SK-N-SH (cell line): ENCODE measurements at regions not wholly inside any gene's neighbourhood (a gene's known extent, or its start where the extent isn't known, plus 50 kb on each side); places are given as distances from the start of the nearest gene placed in this dataset.

ENCODE experiments used
- CTCF ChIA-PET: fragments of 300-600, 350-600 bp; formaldehyde crosslinking; extraction: SDS; loops from one replicate; lab custom pipeline; 2021; lab: Yijun Ruan, JAX
- POLR2A ChIA-PET: fragments of 350-600 bp; sonication (Branson Sonifier 250); formaldehyde crosslinking; extraction: SDS; loops from one replicate; lab custom pipeline; 2020; ENCODE audit warnings: antibody characterized with exemption, inconsistent platforms; lab: Yijun Ruan, JAX
- DNase-seq: peaks from one replicate; pipeline ENCODE4 v3.0.0; 2012
- H2AFZ ChIP-seq: fragments of 200-600 bp; sonication (generic); 2 replicates; pipeline ENCODE4 v1.8.1; 2016; ENCODE audit warnings: antibody characterized with exemption, mild to moderate bottlenecking, low read depth
- H3F3A ChIP-seq: fragments of 200-600 bp; sonication (generic); replicated peaks from 2 replicates; pipeline ENCODE3; 2016; ENCODE audit warnings: antibody characterized with exemption, mild to moderate bottlenecking; ENCODE audit not compliant: insufficient read depth
- H3K27ac ChIP-seq, 2 experiments: fragments of 200-500 bp in 1 of 2; fragments of 200-600 bp in 1 of 2; sonication (Bioruptor generic) in 1 of 2; sonication (generic), shearing (Covaris generic) in 1 of 2; 2 replicates each; pipeline versions ENCODE4 v1.5.1 to v1.6.1; 2014 to 2016; ENCODE audit warnings: low read depth in 2 of 2, inconsistent platforms in 1 of 2, low read length in 1 of 2, mild to moderate bottlenecking in 1 of 2, mixed read lengths in 1 of 2
- H3K27me3 ChIP-seq: fragments of 200-600 bp; sonication (generic), shearing (Covaris generic); 2 replicates; pipeline ENCODE4 v1.6.1; 2016; ENCODE audit warnings: mixed run types; ENCODE audit not compliant: insufficient read depth
- H3K36me3 ChIP-seq, 2 experiments: fragments of 200-500 bp in 1 of 2; fragments of 200-600 bp in 1 of 2; sonication (Bioruptor generic) in 1 of 2; sonication (generic) in 1 of 2; replicated peaks in 1 of 2; 2 replicates each; pipeline versions ENCODE3 to v1.5.1; 2014 to 2016; ENCODE audit warnings: low read length in 1 of 2, mild to moderate bottlenecking in 1 of 2; ENCODE audit not compliant: insufficient read depth in 2 of 2, control insufficient read depth in 1 of 2
- H3K4me1 ChIP-seq, 2 experiments: fragments of 200-500 bp in 1 of 2; fragments of 200-600 bp in 1 of 2; sonication (Bioruptor generic) in 1 of 2; sonication (generic), shearing (Covaris generic) in 1 of 2; 2 replicates each; pipeline versions ENCODE4 v1.5.1 to v1.6.1; 2014 to 2016; ENCODE audit warnings: low read depth in 1 of 2, low read length in 1 of 2, mixed run types in 1 of 2; ENCODE audit not compliant: insufficient read depth in 2 of 2, control insufficient read depth in 1 of 2
- H3K4me2 ChIP-seq: fragments of 200-600 bp; sonication (generic), shearing (Covaris generic); 2 replicates; pipeline ENCODE4 v1.6.1; 2017; ENCODE audit warnings: mixed run types
- H3K4me3 ChIP-seq, 2 experiments: fragments of 200-500 bp in 1 of 2; fragments of 200-600 bp in 1 of 2; sonication (Bioruptor generic) in 1 of 2; sonication (generic), shearing (Covaris generic) in 1 of 2; 2 replicates each; pipeline versions ENCODE4 v1.5.1 to v1.8.1; 2014 to 2016; ENCODE audit warnings: low read depth in 2 of 2, inconsistent platforms in 1 of 2, low read length in 1 of 2, mild to moderate bottlenecking in 1 of 2, mixed read lengths in 1 of 2, moderate library complexity in 1 of 2
- H3K79me2 ChIP-seq: fragments of 200-600 bp; sonication (generic); 2 replicates; pipeline ENCODE4 v1.8.1; 2017; ENCODE audit warnings: mild to moderate bottlenecking; ENCODE audit not compliant: insufficient read depth
- H3K9ac ChIP-seq: fragments of 200-600 bp; sonication (generic); 2 replicates; pipeline ENCODE4 v1.6.1; 2017; ENCODE audit warnings: mixed run types
- H3K9me2 ChIP-seq: fragments of 200-600 bp; sonication (generic); 2 replicates; pipeline ENCODE4 v1.6.1; 2017; ENCODE audit warnings: mixed run types
- H3K9me3 ChIP-seq: fragments of 200-600 bp; sonication (generic); 2 replicates; pipeline ENCODE4 v1.6.1; 2017; ENCODE audit warnings: mixed run types, mild to moderate bottlenecking, moderate library complexity
- H4K20me1 ChIP-seq: fragments of 200-600 bp; sonication (generic); 2 replicates; pipeline ENCODE4 v1.6.1; 2017; ENCODE audit warnings: mild to moderate bottlenecking, mixed run types; ENCODE audit not compliant: insufficient read depth
- CHD2 ChIP-seq: fragments of 150-350 bp; IDR thresholded peaks from 2 replicates; pipeline ENCODE4 v1.6.1; 2018; ENCODE audit warnings: low read length; ENCODE audit not compliant: partially characterized antibody
- ELF1 ChIP-seq: IDR thresholded peaks from 2 replicates; pipeline ENCODE4 v1.4.0; 2012
- EZH2phosphoT487 ChIP-seq: fragments of 200-600 bp; sonication (generic); IDR thresholded peaks from 2 replicates; pipeline ENCODE4 v1.6.1; 2017; ENCODE audit warnings: low read depth, mixed run types, mild to moderate bottlenecking, antibody characterized with exemption, moderate library complexity, borderline replicate concordance
- FOXJ3 ChIP-seq: sonication (generic); formaldehyde crosslinking; IDR thresholded peaks from 2 replicates; pipeline ENCODE4 v1.5.1; 2020; ENCODE audit warnings: mild to moderate bottlenecking, missing genetic modification reagents
- FOXM1 ChIP-seq: IDR thresholded peaks from 2 replicates; pipeline ENCODE4 v1.4.0; 2012; ENCODE audit warnings: low read depth, mild to moderate bottlenecking
- GABPA ChIP-seq: IDR thresholded peaks from 2 replicates; pipeline ENCODE4 v1.4.0; 2012; ENCODE audit warnings: low read depth, mild to moderate bottlenecking
- JUND ChIP-seq: IDR thresholded peaks from 2 replicates; pipeline ENCODE4 v1.4.0; 2012
- RAD21 ChIP-seq: IDR thresholded peaks from 2 replicates; pipeline ENCODE4 v1.6.1; 2012; ENCODE audit warnings: mild to moderate bottlenecking, low read length
- RXRA ChIP-seq: IDR thresholded peaks from 2 replicates; pipeline ENCODE4 v1.4.0; 2012; ENCODE audit warnings: low read depth, mild to moderate bottlenecking, borderline replicate concordance
- SIN3A ChIP-seq: IDR thresholded peaks from 2 replicates; pipeline ENCODE4 v1.6.1; 2012; ENCODE audit warnings: low read depth, mild to moderate bottlenecking, low read length, moderate library complexity, borderline replicate concordance
- SMC3 ChIP-seq: IDR thresholded peaks from 2 replicates; pipeline ENCODE4 v1.6.1; 2012; ENCODE audit warnings: low read depth, low read length, improper control_type of control experiment
- TAF1 ChIP-seq: IDR thresholded peaks from 2 replicates; pipeline ENCODE4 v1.6.1; 2012; ENCODE audit warnings: low read depth, mild to moderate bottlenecking, low read length, moderate library complexity, borderline replicate concordance
- TCF12 ChIP-seq: IDR thresholded peaks from 2 replicates; pipeline ENCODE4 v1.4.0; 2012
- YY1 ChIP-seq: IDR thresholded peaks from 2 replicates; pipeline ENCODE4 v1.4.0; 2012; ENCODE audit warnings: low read depth, mild to moderate bottlenecking
- WGBS: methylation state at CpG from one replicate; pipeline ENCODE4 v1.1.6; 2017; ENCODE audit warnings: low lambda C conversion rate; 5-methylcytosine and 5-hydroxymethylcytosine counted together
- TF ChIP-seq, protein P1 (sequence below): fragments of 150-350 bp; IDR thresholded peaks from 2 replicates; pipeline ENCODE4 v1.6.1; 2017; ENCODE audit warnings: antibody characterized with exemption, low read length, low read depth, borderline replicate concordance
- TF ChIP-seq, protein P2 (sequence below): IDR thresholded peaks from 2 replicates; pipeline ENCODE4 v1.6.1; 2012; ENCODE audit warnings: mild to moderate bottlenecking, low read depth, low read length, moderate library complexity
- TF ChIP-seq, protein P3 (sequence below): fragments of 150-350 bp; IDR thresholded peaks from 2 replicates; pipeline ENCODE4 v1.6.1; 2016; ENCODE audit warnings: mild to moderate bottlenecking, low read depth, low read length

DNA sequence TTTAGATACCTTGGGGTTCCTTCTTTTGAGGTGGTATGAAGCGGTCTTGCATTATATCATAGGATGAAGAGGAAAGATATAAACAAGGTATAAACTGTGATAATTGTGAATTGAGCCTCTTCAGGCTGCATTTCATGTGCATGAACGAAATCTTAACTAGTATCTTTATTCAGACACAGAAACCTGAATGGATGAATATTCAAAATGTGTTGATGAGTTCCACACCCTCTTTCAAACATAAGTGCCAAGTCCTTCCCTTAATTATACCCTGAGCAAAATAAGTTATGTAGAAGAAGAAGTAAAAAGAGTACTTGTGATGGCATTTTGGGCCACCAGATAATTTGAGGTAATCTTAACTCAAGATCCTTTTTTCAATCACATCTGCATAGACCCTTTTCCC is 103.1 kb upstream of the CFAP20DC start:
- POLR2A ChIA-PET = no interaction called here
- Histone ChIP-seq H3K4me3 (no peak overlapping the region), H3K27ac (no peak overlapping the region), H3K27me3 (no peaks in the 10 kb centered on the region), H3K79me2 (no peaks in the 10 kb centered on the region), H3K36me3 (no peaks in the 10 kb centered on the region), H3K9ac (no peak overlapping the region), H3K9me3 (no peaks in the 10 kb centered on the region), H3K9me2 (no peaks in the 10 kb centered on the region), H3K4me2 (no peak overlapping the region), H4K20me1 (no peaks in the 10 kb centered on the region), H3K4me1 (peaks cover 0 to 2% of the 10 kb centered on the region in 2 experiments; a peak in 1 of 4 replicates), H2AFZ (no peak overlapping the region), H3F3A (no peaks in the 10 kb centered on the region)
- CTCF ChIA-PET = interaction anchor here (0.6 to 0.9 kb wide), 2 partner anchors 11 to 16 kb away, joined by 3 to 5 read pairs; no protein-coding TSS in a partner anchor
- no peak for DNase-seq
- TF ChIP-seq FOXJ3 = no peak
- no peak for TF ChIP-seq EZH2phosphoT487
- no peak for TF ChIP-seq RAD21
- no peak for TF ChIP-seq SMC3
- TF ChIP-seq, protein P1, sequence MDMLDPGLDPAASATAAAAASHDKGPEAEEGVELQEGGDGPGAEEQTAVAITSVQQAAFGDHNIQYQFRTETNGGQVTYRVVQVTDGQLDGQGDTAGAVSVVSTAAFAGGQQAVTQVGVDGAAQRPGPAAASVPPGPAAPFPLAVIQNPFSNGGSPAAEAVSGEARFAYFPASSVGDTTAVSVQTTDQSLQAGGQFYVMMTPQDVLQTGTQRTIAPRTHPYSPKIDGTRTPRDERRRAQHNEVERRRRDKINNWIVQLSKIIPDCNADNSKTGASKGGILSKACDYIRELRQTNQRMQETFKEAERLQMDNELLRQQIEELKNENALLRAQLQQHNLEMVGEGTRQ = no peak
- no peak for TF ChIP-seq GABPA
- TF ChIP-seq, protein P2, sequence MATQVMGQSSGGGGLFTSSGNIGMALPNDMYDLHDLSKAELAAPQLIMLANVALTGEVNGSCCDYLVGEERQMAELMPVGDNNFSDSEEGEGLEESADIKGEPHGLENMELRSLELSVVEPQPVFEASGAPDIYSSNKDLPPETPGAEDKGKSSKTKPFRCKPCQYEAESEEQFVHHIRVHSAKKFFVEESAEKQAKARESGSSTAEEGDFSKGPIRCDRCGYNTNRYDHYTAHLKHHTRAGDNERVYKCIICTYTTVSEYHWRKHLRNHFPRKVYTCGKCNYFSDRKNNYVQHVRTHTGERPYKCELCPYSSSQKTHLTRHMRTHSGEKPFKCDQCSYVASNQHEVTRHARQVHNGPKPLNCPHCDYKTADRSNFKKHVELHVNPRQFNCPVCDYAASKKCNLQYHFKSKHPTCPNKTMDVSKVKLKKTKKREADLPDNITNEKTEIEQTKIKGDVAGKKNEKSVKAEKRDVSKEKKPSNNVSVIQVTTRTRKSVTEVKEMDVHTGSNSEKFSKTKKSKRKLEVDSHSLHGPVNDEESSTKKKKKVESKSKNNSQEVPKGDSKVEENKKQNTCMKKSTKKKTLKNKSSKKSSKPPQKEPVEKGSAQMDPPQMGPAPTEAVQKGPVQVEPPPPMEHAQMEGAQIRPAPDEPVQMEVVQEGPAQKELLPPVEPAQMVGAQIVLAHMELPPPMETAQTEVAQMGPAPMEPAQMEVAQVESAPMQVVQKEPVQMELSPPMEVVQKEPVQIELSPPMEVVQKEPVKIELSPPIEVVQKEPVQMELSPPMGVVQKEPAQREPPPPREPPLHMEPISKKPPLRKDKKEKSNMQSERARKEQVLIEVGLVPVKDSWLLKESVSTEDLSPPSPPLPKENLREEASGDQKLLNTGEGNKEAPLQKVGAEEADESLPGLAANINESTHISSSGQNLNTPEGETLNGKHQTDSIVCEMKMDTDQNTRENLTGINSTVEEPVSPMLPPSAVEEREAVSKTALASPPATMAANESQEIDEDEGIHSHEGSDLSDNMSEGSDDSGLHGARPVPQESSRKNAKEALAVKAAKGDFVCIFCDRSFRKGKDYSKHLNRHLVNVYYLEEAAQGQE = no peak
- no peak for TF ChIP-seq RXRA
- no peak for TF ChIP-seq YY1
- TF ChIP-seq FOXM1 = no peak
- no peak for TF ChIP-seq JUND
- TF ChIP-seq TAF1 = no peak
- TF ChIP-seq CHD2 = no peak
- WGBS = 39% methylated on average over 2 of the region's 2 CpGs

DNA sequence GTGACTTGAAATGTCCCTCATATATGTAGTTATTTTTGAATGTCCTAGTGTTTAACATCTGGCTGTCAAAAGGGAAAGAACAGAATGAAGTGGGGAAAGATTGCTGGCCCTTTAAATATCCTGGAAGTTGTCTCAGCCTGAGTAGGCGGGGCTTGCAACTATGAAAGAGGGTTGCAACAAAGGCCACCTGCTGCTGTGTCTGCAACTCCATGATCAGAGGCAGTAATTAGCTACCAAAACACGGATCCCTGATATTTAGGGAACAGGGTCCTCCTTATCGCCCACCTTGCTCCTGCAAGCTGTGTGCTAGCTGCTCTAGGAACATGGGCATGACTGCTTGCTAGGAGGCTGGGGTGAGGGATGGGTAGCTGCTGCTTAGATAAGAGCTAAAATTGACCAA is 100.2 kb upstream of the CFAP20DC start:
- no peak overlapping the region for H3K9ac ChIP-seq
- no peaks in the 10 kb centered on the region for H3K9me3 ChIP-seq
- POLR2A ChIA-PET = no interaction called here
- H4K20me1 ChIP-seq = no peaks in the 10 kb centered on the region
- H3K36me3 ChIP-seq = no peaks in the 10 kb centered on the region
- H2AFZ ChIP-seq = no peak overlapping the region
- H3K27me3 ChIP-seq = no peaks in the 10 kb centered on the region
- WGBS = 59% methylated on average over 3 of the region's 3 CpGs
- H3K4me3 ChIP-seq = no peak overlapping the region
- H3F3A ChIP-seq = no peaks in the 10 kb centered on the region
- no peak for TF ChIP-seq FOXM1
- no peak for TF ChIP-seq GABPA
- TF ChIP-seq TCF12 = no peak
- no peak for TF ChIP-seq ELF1
- TF ChIP-seq, protein P3, sequence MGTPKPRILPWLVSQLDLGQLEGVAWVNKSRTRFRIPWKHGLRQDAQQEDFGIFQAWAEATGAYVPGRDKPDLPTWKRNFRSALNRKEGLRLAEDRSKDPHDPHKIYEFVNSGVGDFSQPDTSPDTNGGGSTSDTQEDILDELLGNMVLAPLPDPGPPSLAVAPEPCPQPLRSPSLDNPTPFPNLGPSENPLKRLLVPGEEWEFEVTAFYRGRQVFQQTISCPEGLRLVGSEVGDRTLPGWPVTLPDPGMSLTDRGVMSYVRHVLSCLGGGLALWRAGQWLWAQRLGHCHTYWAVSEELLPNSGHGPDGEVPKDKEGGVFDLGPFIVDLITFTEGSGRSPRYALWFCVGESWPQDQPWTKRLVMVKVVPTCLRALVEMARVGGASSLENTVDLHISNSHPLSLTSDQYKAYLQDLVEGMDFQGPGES = no peak
- TF ChIP-seq SIN3A = no peak
- TF ChIP-seq, all 33 proteins: peak for 0
- CTCF ChIA-PET = no interaction called here
- no peaks in the 10 kb centered on the region for H3K79me2 ChIP-seq
- no peak overlapping the region for H3K4me2 ChIP-seq
- H3K27ac ChIP-seq = no peak overlapping the region; a peak in 2 of 4 replicates
- H3K4me1 ChIP-seq = peaks cover 0 to 2% of the 10 kb centered on the region in 2 experiments; a peak in 1 of 4 replicates
- no peaks in the 10 kb centered on the region for H3K9me2 ChIP-seq
- no peak for DNase-seq
